H9 (cell line): ENCODE measurements at regions not wholly inside any gene's neighbourhood (a gene's known extent, or its start where the extent isn't known, plus 50 kb on each side); places are given as distances from the start of the nearest gene placed in this dataset.

ENCODE experiments used
- DNase-seq: peaks from one replicate; pipeline ENCODE4 v3.0.0-alpha.2; 2017
- H2AFZ ChIP-seq: one replicate; pipeline ENCODE4 v1.6.1; 2013; ENCODE audit warnings: mild to moderate bottlenecking, low read length, control low read depth, moderate library complexity
- H2AK5ac ChIP-seq: 2 replicates; pipeline ENCODE4 v1.6.1; 2013; ENCODE audit warnings: low read length, control low read depth, mixed read lengths; ENCODE audit not compliant: insufficient read length
- H2BK120ac ChIP-seq: one replicate; pipeline ENCODE4 v1.6.1; 2013; ENCODE audit warnings: low read depth, mild to moderate bottlenecking, low read length, control low read depth, inconsistent platforms; ENCODE audit not compliant: poor library complexity, severe bottlenecking
- H2BK12ac ChIP-seq: 2 replicates; pipeline ENCODE4 v1.6.1; 2013; ENCODE audit warnings: low read length, control low read depth, mixed read lengths, low read depth; ENCODE audit not compliant: insufficient read length
- H2BK15ac ChIP-seq: 2 replicates; pipeline ENCODE4 v1.6.1; 2013; ENCODE audit warnings: low read depth, low read length, control low read depth
- H2BK20ac ChIP-seq: one replicate; pipeline ENCODE4 v1.6.1; 2013; ENCODE audit warnings: low read depth, mild to moderate bottlenecking, low read length, control low read depth, inconsistent platforms; ENCODE audit not compliant: poor library complexity, severe bottlenecking
- H2BK5ac ChIP-seq: 2 replicates; pipeline ENCODE4 v1.6.1; 2013; ENCODE audit warnings: low read length, control low read depth, mixed read lengths; ENCODE audit not compliant: insufficient read length
- H3K14ac ChIP-seq: 2 replicates; pipeline ENCODE4 v1.6.1; 2013; ENCODE audit warnings: low read length, control low read depth; ENCODE audit not compliant: insufficient read depth
- H3K18ac ChIP-seq: 2 replicates; pipeline ENCODE4 v1.6.1; 2013; ENCODE audit warnings: low read depth, mild to moderate bottlenecking, mixed read lengths, low read length, control low read depth; ENCODE audit not compliant: insufficient read length
- H3K23ac ChIP-seq: 2 replicates; pipeline ENCODE4 v1.6.1; 2013; ENCODE audit warnings: low read length, control low read depth, mixed read lengths, low read depth; ENCODE audit not compliant: insufficient read length
- H3K23me2 ChIP-seq: 2 replicates; pipeline ENCODE4 v1.6.1; 2013; ENCODE audit warnings: low read depth, mild to moderate bottlenecking, mixed read lengths, low read length, control low read depth; ENCODE audit not compliant: insufficient read length, poor library complexity, severe bottlenecking
- H3K27ac ChIP-seq: 2 replicates; pipeline ENCODE4 v1.5.1; 2013; ENCODE audit warnings: low read length, control low read depth, mixed read lengths, low read depth; ENCODE audit not compliant: insufficient read length
- H3K27me3 ChIP-seq: 2 replicates; pipeline ENCODE4 v1.6.1; 2013; ENCODE audit warnings: low read length, control low read depth, inconsistent platforms; ENCODE audit not compliant: insufficient read depth
- H3K4ac ChIP-seq: 2 replicates; pipeline ENCODE4 v1.6.1; 2013; ENCODE audit warnings: low read depth, mild to moderate bottlenecking, control low read depth, inconsistent platforms, low read length, moderate library complexity
- H3K4me1 ChIP-seq: 2 replicates; pipeline ENCODE4 v1.6.1; 2013; ENCODE audit warnings: low read length, control low read depth, inconsistent platforms; ENCODE audit not compliant: insufficient read depth
- H3K4me2 ChIP-seq: 2 replicates; pipeline ENCODE4 v1.6.1; 2013; ENCODE audit warnings: low read length, control low read depth, mixed read lengths; ENCODE audit not compliant: insufficient read length, insufficient read depth
- H3K56ac ChIP-seq: 2 replicates; pipeline ENCODE4 v1.6.1; 2013; ENCODE audit warnings: low read depth, mild to moderate bottlenecking, mixed read lengths, low read length, control low read depth; ENCODE audit not compliant: insufficient read length
- H3K79me1 ChIP-seq: 2 replicates; pipeline ENCODE4 v1.6.1; 2013; ENCODE audit warnings: low read depth, mild to moderate bottlenecking, moderate library complexity, low read length, control low read depth, inconsistent platforms; ENCODE audit not compliant: insufficient read depth, poor library complexity, severe bottlenecking
- H3K79me2 ChIP-seq: 2 replicates; pipeline ENCODE4 v1.6.1; 2013; ENCODE audit warnings: low read length, control low read depth, inconsistent platforms; ENCODE audit not compliant: insufficient read depth
- H3K9ac ChIP-seq: 2 replicates; pipeline ENCODE4 v1.6.1; 2013; ENCODE audit warnings: low read length, control low read depth, mixed read lengths; ENCODE audit not compliant: insufficient read length; ENCODE audit errors: extremely low read depth
- H3K9me3 ChIP-seq: one replicate; pipeline ENCODE4 v1.6.1; 2013; ENCODE audit warnings: low read depth, low read length, inconsistent platforms; ENCODE audit not compliant: control insufficient read depth
- H3T11ph ChIP-seq: one replicate; pipeline ENCODE4 v1.6.1; 2013; ENCODE audit warnings: mild to moderate bottlenecking, low read length, control low read depth, inconsistent platforms
- H4K20me1 ChIP-seq: one replicate; pipeline ENCODE4 v1.6.1; 2013; ENCODE audit not compliant: control insufficient read depth, insufficient read length, insufficient read depth
- H4K5ac ChIP-seq: 2 replicates; pipeline ENCODE4 v1.6.1; 2013; ENCODE audit warnings: low read depth, mild to moderate bottlenecking, mixed read lengths, low read length, control low read depth; ENCODE audit not compliant: insufficient read length
- H4K8ac ChIP-seq: replicated peaks from 2 replicates; pipeline ENCODE4 v1.6.1; 2013; ENCODE audit warnings: low read length, control low read depth, mixed read lengths, low read depth; ENCODE audit not compliant: insufficient read length
- H4K91ac ChIP-seq: 2 replicates; pipeline ENCODE4 v1.6.1; 2013; ENCODE audit warnings: low read depth, mild to moderate bottlenecking, moderate library complexity, mixed read lengths, low read length, control low read depth; ENCODE audit not compliant: insufficient read length
- H3K27ac Mint-ChIP-seq, 3 experiments: 2 replicates in 2 of 3; 3 replicates in 1 of 3; pipeline ENCODE4 v1.8.0; 2020 to 2021; ENCODE audit warnings: mixed read lengths in 3 of 3, mild to moderate bottlenecking in 1 of 3, moderate library complexity in 1 of 3
- H3K27me3 Mint-ChIP-seq: 2 replicates; pipeline ENCODE4 v1.8.0; 2021; ENCODE audit warnings: low read depth, mild to moderate bottlenecking, moderate library complexity, mixed read lengths
- H3K36me3 Mint-ChIP-seq, 3 experiments: 2 replicates in 2 of 3; 3 replicates in 1 of 3; pipeline ENCODE4 v1.8.0; 2020 to 2021; ENCODE audit warnings: low read depth in 3 of 3, mixed read lengths in 3 of 3; ENCODE audit not compliant: insufficient read depth in 1 of 3
- H3K4me1 Mint-ChIP-seq, 2 experiments: 2 replicates each; pipeline ENCODE4 v1.8.0; 2020; ENCODE audit warnings: mixed read lengths in 2 of 2
- H3K4me3 Mint-ChIP-seq, 2 experiments: 2 replicates in 1 of 2; 3 replicates in 1 of 2; pipeline ENCODE4 v1.8.0; 2020 to 2021; ENCODE audit warnings: mild to moderate bottlenecking in 2 of 2, mixed read lengths in 2 of 2, moderate library complexity in 1 of 2
- H3K9me3 Mint-ChIP-seq, 2 experiments: 2 replicates in 1 of 2; 3 replicates in 1 of 2; pipeline ENCODE4 v1.8.0; 2020; ENCODE audit warnings: mild to moderate bottlenecking in 2 of 2, mixed read lengths in 2 of 2, moderate library complexity in 1 of 2
- WGBS: extraction: QIAGEN DNeasy Blood & Tissue Kit; methylation state at CpG from one replicate; pipeline ENCODE4 v1.1.7; 2013; ENCODE audit warnings: missing lambda C conversion rate, low lambda C conversion rate, mixed read lengths; ENCODE audit not compliant: insufficient read length; ENCODE audit errors: extremely low coverage; 5-methylcytosine and 5-hydroxymethylcytosine counted together
- TF ChIP-seq, protein P1 (sequence below): fragments of 200-600 bp; sonication (generic); conservative IDR thresholded peaks from 3 replicates; pipeline ENCODE4 v1.8.0; 2021; ENCODE audit warnings: antibody characterized with exemption, mild to moderate bottlenecking

DNA sequence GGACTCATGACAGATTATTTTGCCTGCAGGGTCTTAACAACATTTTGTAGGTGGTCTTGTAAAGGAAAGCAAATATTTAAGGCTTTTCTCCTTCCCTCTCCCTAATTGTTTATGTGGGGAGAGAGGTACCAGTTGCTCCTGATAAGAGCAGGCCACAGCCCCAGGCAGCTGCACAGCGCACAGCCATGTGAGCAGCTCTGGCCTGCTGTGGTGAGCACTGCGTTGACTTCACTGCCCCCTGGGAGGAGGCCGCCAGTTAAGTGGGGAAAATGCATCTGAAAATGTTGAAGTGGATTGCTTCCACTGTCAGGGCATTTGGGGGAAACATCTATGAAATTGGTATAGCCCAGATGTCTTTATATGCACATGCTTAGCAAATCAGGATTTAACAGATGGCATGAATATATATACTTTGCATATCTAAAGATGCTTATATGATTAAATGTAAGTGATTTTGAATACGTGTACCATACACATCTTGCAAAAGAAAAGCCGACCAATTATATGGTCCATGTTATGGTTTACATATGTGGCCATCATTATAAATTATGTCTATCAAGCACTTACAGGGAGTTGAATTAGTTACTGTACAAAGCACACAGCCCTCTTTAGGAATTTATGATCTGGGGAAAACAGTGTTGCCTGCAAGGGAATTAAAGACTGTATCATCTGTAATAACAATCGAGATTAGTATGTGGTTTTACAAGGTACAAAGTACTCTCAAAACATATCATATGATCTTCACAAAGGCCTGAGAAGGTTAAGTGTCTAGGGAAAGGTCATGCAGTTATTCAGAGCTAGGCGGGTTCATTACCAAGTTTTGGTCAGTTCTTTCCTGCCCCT, 132.1 kb downstream of the RHOU start:
- no peak overlapping the region for H3K27ac ChIP-seq
- H3K4me3 Mint-ChIP-seq, result no peak overlapping the region; a peak in 1 of 5 replicates
- H3T11ph ChIP-seq, result no peak overlapping the region
- no peak overlapping the region for H3K4me2 ChIP-seq
- H3K23ac ChIP-seq, result no peak overlapping the region
- H3K79me2 ChIP-seq, result no peaks in the 10 kb centered on the region
- H3K56ac ChIP-seq, result no peak overlapping the region
- H2BK20ac ChIP-seq, result no peak overlapping the region
- H4K91ac ChIP-seq, result no peak overlapping the region
- no peaks in the 10 kb centered on the region; a peak in 1 of 7 replicates for H3K36me3 Mint-ChIP-seq
- no peaks in the 10 kb centered on the region for H4K20me1 ChIP-seq
- H3K23me2 ChIP-seq, result no peaks in the 10 kb centered on the region
- H2BK5ac ChIP-seq, result no peak overlapping the region
- H2AK5ac ChIP-seq, result no peak overlapping the region
- no peaks in the 10 kb centered on the region for H3K27me3 ChIP-seq
- peaks cover 9% of the 10 kb centered on the region; the same call in 1 of the 2 replicates for H3K4me1 ChIP-seq
- peaks cover 7% of the 10 kb centered on the region for H3K27me3 Mint-ChIP-seq
- no peak overlapping the region for H3K18ac ChIP-seq
- no peak overlapping the region for H2BK12ac ChIP-seq
- H4K5ac ChIP-seq, result no peak overlapping the region
- DNase-seq, result peak; percentile 16
- no peaks in the 10 kb centered on the region for H3K9me3 ChIP-seq
- H3K4me1 Mint-ChIP-seq, result peaks cover 29 to 44% of the 10 kb centered on the region in 2 experiments
- no peak overlapping the region for H2BK15ac ChIP-seq
- no peak overlapping the region for H3K4ac ChIP-seq
- H3K9ac ChIP-seq, result no peak overlapping the region
- no peak overlapping the region for H2AFZ ChIP-seq
- no peak overlapping the region for H2BK120ac ChIP-seq
- no peak overlapping the region for H3K27ac Mint-ChIP-seq
- H3K14ac ChIP-seq, result no peak overlapping the region
- H3K79me1 ChIP-seq, result no peaks in the 10 kb centered on the region
- no CpG with 5 or more reads among the region's 7 CpGs for WGBS
- TF ChIP-seq, protein P1, sequence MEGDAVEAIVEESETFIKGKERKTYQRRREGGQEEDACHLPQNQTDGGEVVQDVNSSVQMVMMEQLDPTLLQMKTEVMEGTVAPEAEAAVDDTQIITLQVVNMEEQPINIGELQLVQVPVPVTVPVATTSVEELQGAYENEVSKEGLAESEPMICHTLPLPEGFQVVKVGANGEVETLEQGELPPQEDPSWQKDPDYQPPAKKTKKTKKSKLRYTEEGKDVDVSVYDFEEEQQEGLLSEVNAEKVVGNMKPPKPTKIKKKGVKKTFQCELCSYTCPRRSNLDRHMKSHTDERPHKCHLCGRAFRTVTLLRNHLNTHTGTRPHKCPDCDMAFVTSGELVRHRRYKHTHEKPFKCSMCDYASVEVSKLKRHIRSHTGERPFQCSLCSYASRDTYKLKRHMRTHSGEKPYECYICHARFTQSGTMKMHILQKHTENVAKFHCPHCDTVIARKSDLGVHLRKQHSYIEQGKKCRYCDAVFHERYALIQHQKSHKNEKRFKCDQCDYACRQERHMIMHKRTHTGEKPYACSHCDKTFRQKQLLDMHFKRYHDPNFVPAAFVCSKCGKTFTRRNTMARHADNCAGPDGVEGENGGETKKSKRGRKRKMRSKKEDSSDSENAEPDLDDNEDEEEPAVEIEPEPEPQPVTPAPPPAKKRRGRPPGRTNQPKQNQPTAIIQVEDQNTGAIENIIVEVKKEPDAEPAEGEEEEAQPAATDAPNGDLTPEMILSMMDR, result no peak
- H3K9me3 Mint-ChIP-seq, result no peaks in the 10 kb centered on the region
- no peak overlapping the region for H4K8ac ChIP-seq
